Keratinocyte (primary cell): ENCODE measurements at regions not wholly inside any gene's neighbourhood (a gene's known extent, or its start where the extent isn't known, plus 50 kb on each side); places are given as distances from the start of the nearest gene placed in this dataset.

ENCODE experiments used
- CTCF ChIP-seq, 3 experiments: IDR thresholded peaks in 1 of 3; conservative IDR thresholded peaks in 1 of 3; optimal IDR thresholded peaks in 1 of 3; 2 replicates in 2 of 3; 3 replicates in 1 of 3; pipeline versions ENCODE3 to v1.5.1; 2011; ENCODE audit warnings: low read length in 3 of 3, mild to moderate bottlenecking in 3 of 3, moderate library complexity in 2 of 3, control low read depth in 1 of 3, inconsistent platforms in 1 of 3; ENCODE audit not compliant: insufficient read depth in 2 of 3; ENCODE audit errors: extremely low read depth in 1 of 3
- EZH2 ChIP-seq: IDR thresholded peaks from one replicate; pipeline ENCODE4 v1.6.1; 2012; ENCODE audit warnings: inconsistent platforms, mild to moderate bottlenecking, low read length, moderate library complexity

- no peak for TF ChIP-seq CTCF (optimal IDR thresholded peaks at IDR 0.05 in 1 of 3, IDR thresholded peaks at IDR 0.05 in 1 of 3, conservative IDR thresholded peaks at IDR 0.05 in 1 of 3; ENCODE audit: extremely low read depth in 1 of 3, insufficient read depth in 2 of 3, low read length in 3 of 3)
- no peak for TF ChIP-seq EZH2
Observed at GRCh38 chr13:85249151-85249550, 550.1 kb downstream of the SLITRK6 start.
